HG03045 (cell line): ENCODE measurements at regions not wholly inside any gene's neighbourhood (a gene's known extent, or its start where the extent isn't known, plus 50 kb on each side); places are given as distances from the start of the nearest gene placed in this dataset.

Source experiments
- ATAC-seq: cut with Tn5 transposase; IDR thresholded peaks from one replicate; pipeline ENCODE4 v1.9.1; 2021; ENCODE audit warnings: mild to moderate bottlenecking, moderate library complexity; ENCODE audit not compliant: unreplicated experiment

DNA sequence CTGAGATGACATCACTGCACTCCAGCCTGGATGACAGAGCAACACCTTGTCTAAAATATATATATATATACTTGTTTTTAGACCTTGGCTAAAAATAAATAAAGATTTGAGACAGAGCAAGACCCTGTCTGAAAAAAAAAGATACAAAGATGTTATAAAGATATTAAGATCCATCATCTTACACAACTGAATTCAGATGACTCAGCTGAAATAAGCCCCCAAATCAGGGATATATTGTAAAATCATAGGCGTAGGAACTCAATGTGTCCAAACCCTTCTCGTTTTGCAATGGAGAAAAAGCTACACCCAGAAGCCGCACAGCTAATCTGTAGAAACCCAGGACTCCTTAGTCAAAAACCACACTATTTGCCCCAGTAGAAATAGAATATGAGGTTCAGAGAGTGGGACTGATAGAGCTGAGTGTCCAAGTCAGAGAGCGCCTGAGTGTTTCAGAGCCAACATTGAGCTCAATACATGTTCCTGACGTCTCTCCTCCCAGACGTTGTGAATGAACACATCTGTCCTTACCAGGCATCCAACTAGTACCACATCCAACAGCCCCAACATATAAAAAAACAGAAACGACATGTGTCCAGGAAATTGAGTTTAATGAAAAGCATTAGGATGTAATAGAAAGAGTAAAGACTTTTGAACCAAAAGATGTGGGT lies 207.9 kb upstream of the BLID start:
- no peak for ATAC-seq

DNA sequence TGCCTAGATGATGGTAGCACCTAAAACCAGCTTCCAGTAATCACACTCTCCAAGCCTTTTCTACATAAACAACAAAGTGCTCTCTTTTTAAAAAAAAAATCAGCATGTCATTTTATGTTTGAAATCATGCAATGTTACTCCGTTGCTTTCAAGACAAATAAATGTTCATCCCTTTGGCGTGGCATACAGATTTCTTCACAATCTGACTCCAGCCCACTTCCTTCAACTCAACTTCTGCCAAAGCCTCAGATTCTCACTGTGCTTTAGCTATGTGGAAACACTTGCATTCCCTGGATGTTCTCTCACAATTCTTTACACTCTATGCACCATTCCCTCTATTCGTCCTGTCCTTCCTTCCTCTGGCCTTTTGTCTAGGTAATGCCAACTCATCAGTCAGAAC lies 206.3 kb upstream of the BLID start:
- ATAC-seq = no peak

DNA sequence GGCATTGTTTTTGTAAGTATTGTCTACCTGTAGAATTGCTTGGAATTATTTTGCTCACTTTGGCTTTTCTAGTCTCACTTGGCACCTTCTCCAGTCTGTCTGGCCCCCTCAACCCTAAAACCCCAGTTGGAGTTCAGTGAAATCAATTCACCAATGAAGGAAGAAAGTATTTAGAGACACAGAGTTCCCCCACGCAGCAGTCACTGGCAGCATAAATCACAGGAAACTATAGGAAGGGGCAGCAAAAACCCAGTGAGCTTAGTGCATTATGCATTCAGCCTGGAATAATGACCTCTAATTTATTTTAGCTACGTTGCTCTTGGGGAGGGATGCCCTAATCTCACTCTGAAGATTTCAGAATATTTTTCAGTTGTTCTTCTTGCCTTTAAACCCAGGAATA lies 204.7 kb upstream of the BLID start:
- ATAC-seq = no peak

DNA sequence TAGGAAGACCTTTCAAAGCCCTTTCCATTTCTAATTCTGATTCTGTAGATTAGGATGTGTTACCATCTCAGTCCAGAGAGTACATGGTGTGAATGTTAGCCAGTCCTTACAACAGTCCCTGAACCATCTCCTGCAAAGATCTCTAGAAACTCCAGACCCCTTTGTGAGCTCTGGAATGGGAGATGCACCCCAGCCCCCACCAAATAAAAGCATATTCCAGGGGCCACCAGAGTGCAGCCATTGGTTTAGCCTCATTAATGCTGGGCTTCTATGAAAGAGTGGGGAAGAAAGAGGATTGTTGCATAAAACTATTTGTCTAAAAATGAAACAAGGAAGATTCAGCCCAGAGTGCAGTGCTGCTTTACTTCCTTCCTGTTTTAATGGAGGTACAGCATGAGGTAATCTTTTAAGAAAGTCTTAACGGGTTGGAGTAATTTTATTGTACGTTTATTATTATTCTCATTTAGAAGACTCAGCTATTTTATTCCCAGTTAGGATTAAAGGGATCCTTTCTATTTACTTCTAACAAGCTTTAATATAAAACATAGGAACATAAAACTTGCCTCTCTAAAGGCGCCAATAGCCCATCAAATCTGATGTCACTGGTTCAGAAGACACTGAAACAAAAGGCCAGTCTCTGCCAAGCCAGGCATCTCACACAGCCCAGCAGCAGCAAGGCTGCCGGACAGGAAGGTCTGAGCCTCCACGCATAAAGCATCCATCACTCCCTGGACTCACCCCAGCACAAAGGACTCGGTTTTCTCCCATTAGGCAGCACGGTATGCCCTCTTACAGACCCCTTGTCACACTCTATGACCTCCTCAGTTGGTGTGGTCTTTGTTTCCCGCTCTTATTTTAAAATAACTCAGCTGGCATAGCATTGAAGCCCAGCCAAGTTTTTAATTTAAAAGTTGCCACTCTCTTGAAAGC lies 203.9 kb upstream of the BLID start:
- no peak for ATAC-seq

DNA sequence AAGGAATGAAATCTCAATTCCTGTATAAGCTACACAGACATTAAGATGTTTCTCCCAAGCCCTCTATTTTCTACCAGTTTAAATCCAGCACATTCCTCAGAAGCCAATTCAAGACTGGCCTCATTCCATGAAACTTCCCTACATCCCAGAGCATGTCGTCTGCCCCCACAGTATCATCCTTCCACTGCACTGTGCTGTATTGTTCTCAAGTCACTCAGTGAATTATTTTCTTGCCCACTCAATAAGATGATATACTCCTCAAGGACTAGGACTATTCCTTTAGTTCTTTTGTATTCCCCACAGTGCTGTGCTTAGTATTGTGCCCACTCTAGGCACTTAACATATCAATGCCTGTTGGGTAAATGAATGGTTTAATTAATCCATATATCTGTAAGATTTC lies 203.1 kb upstream of the BLID start:
- no peak for ATAC-seq

DNA sequence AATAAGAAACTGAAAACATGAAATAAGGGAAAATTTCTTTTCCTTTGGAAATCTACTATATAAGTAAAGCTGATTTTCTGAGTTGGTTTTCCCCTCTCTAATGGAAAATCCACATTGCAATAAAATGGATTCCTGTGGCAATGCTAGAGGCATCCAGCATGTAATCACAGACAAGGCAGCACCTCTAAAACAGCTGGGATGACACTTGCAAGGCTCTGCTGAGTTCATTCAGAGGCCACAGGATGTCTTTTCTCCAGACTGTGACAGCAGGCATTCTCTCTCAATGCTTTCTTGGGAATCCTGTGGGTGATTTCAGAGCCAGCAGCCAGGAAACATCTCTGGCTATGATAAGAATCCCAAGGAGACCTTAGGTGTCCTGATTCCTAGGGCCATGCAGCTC lies 201.3 kb upstream of the BLID start:
- ATAC-seq = no peak

DNA sequence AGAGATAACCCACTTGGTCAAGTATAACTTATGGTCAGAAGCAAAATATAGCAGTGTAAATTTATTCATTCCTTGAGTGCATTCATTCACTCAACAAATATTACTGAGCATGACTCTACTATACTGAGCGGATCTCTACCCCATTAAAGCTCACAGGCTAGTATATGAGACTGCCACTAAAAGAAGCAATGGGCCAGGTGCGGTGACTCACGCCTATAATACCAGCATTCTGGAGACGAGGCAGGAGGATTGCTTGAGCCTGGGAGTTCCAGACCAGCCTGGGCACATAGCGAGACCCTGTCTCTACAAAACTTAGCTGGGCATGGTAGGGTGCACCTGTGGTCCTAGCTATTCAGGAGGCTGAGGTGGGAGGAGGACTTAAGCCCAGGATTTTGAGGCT lies 197.6 kb upstream of the BLID start:
- ATAC-seq = no peak

DNA sequence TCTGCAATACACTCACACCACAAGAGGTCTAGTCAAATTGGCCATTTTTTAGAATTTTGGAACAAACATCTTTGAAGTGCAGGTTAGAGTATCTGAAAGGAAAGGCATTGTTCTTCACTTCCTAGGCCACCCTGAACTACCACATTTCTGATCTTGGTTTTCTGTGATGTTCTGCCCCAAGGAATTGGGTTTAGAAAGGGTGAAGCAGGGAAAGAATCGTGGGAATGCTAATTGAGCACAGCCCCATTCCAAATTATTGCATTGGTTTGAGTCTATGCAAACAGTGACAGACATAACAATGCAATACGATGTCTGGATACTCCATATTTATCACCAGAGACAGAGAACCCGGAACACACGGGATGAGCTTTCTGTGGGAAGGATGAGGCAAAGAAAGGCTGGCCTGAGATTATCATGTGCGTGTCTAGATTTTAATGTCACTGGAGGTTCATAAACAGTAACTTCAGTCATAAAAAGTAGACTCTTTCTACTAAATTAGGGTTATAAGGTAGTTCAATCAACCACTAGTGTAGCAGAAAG lies 195.3 kb upstream of the BLID start:
- ATAC-seq = no peak

DNA sequence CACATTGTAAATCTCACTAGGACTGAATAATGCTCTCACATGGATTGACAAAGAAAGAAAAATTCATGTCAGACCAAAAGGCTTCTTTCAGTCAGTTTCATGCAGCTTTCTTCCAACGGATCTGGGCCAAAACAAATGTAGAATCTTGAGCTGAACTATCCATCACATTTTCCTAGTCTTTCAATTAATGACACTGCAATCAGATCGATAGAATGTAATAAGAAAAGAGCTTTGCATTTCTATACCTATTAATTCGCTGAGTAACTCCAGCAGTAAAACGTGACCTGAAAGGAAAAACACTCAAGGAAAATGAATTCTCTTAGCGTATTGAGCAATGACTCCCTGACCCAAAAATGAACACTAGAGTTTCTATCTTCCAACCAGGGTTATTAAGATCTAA lies 194.8 kb upstream of the BLID start:
- no peak for ATAC-seq

DNA sequence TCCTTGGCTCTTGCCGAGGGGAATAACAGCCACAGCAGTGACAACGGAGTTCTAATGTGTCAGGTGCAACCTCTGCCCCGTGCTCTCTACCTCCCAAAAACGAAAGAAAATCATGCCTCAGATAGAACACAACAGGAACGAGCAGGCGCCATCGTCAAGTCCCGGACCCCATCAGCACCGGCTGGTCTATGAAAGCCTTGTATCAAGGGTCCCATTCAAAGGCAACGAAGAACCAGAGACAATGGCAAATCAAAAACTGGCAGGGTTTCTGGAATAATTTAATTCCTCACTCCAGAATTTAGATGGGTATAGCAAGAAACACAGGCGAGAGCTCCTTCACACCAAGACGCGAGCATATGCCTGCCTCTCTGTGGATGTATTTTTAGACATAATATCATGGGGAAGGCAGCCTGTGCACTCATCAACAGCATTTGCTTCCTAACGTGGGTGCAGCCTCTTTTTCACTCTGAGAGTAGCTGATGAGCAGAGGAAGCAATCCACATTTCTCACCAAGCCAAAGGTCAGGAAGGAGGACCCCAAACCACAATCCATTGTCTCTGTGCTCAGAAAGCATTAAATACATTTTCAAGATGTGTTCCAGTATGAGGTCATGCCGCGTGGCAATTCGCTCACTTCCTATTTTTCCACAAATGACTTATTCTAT lies 193.4 kb upstream of the BLID start:
- ATAC-seq = no peak

DNA sequence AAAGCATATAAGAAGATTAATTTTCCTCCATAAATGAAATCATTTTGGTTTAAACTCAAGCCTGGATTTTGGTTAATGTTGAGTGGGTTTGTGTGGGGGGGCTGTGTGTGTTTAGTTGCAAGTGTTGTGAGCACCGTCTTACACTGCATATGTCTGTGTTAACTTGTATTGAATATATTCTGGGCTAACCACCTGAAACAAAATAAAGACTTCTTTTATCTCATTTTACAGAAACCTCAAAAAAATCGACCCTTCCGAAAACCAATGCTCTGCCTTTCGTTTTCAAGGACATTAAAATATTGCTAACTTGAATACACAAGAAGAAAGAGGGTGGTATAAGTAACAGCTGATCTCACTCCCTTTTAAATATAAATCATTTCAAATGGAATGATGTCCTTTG lies 192.2 kb upstream of the BLID start:
- no peak for ATAC-seq

DNA sequence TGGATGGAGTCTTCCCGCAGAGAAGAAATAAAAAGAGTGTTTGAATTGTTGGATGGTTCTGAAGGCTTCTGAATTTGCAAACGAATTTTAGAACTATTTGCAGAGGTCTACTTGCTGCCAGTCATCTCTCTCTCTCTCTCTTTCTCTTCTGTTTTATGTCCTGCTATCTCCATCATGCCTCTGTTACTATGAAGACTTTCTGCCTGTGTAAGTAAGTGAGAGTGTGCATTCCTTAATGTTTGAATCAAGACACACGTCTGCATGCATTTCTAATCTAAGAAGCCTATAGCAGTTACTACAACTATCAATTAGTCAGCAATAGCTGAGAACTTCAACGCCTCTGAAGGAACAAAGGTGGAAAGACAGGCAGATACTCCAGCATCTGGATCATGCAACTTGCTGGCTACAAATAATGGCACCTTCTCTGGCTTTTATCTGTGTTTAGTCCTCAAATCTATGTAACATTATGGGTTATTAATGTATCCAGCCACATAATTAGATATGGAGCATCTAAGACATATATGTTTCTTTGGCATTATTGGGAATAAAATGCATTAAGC lies 191.5 kb upstream of the BLID start:
- ATAC-seq = no peak

DNA sequence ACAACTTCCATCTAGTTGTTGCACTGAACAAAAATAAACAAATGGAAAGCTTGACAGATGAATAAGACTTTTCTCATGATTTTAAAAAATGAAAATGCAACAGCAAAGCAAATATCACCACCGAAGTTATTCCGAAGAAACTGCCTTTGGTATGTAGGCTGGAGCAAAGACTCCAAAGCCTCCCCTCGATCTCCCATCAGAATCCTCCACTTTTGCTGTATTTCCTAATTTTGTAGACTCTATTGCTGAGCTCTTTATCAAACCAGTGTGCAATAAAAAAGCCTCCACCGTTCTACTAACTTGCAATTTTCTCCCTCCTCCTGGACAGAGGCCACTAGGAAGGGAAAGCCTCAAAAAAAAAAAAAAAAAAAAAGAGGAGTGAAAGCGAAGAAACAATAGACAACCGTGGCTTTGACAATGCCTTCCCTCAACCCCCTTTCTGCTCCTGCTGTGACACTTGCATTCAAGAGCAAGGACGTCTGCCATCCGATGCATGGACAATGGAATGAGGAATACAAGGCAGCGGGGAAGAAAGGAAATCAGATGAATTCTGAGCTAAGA lies 190.9 kb upstream of the BLID start:
- ATAC-seq = no peak

DNA sequence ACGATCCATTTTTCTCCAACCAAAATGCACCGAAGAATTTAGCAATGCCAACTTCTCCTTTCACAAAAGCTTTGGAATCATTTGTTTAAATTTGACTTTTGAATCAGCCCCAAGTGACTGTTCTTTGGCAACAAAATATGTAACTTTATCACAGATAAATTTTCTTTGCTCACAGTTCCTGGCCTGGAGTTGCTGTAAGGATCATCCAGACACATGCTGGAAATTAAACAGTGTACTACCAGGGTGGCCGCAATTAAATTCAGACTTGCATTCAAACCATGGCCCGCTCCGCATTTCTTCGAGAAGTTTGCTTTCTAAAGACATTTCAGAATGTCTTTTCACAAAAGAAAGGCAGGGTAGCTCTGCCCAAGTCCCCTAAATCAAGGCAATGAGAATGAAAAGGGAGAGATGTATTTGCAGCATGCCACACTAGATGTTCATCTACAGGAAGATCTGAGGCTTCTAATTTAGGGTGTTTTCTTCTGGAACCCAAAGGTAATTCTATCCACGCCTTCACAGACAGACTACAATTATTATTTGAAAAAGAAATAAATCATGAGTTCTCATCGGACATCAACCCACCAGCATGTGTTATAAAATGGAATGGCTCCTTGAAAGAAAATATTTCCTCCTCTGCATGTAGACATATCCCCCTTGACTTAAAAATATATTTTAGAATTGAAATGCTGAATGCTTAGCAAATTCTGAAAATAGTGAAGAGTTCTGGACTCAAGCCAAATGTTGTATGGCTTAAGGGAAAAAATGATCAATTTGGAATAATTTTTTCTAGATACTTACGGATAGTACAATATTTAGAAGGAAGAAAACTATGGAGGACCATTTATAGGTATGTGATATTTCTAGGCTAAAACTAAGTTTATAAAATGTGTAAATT lies 189.7 kb upstream of the BLID start:
- no peak for ATAC-seq

DNA sequence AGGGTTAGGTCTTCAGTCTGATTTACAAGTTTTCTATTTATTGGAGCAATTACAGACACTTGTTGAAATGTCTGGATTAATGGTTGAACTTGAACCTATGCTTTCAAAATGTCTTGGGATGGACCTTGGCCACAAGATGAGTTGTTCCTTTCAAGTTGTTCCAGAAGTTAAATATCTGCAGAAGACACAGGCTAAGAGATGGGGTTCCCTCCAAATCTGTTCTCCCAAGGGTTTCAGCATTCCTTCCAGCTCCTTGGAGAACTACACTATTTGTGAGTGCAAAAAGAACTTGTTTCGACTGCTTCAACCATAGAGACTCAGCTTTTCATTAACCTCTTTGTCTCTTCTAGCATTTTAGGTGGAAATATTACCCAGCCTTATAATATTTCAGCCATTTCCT lies 189.0 kb upstream of the BLID start:
- ATAC-seq = no peak

DNA sequence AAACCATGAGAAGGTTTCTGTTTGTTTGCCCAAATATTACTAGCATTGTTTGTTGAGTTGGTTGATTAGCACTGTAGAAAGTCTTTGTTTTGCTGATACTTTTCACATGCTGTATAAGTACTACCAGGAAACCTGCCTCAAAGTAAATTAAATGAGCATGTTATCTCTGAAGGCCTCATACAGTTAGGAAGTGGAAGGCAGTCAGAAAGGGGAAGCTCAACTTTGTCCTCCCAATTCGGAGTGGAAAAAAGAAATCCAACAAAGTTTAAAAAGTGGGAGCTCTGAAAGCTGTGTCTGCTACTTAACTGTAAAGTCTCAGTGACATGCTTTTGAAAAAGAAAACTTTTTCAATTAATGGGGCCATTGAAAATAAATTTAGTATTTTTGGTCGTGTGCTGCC lies 188.3 kb upstream of the BLID start:
- ATAC-seq = no peak

DNA sequence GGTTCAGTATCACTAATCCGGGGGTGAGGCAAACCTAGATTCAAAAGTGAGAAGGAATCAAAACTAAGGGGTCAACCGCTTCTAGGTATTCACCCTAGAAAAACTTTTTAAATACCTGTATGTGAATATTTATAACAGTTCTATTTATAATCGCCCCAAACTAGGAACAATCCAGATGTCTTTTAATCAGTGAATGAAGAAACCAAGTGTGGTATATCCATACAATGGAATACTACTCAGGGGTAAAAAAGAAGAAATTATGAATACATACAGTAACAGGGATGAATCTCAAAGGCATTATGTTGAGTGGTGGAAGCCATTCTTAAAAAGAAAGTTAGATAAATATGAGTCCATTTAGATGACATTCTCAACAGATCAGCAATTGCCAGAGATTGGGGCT lies 178.0 kb upstream of the BLID start:
- no peak for ATAC-seq

DNA sequence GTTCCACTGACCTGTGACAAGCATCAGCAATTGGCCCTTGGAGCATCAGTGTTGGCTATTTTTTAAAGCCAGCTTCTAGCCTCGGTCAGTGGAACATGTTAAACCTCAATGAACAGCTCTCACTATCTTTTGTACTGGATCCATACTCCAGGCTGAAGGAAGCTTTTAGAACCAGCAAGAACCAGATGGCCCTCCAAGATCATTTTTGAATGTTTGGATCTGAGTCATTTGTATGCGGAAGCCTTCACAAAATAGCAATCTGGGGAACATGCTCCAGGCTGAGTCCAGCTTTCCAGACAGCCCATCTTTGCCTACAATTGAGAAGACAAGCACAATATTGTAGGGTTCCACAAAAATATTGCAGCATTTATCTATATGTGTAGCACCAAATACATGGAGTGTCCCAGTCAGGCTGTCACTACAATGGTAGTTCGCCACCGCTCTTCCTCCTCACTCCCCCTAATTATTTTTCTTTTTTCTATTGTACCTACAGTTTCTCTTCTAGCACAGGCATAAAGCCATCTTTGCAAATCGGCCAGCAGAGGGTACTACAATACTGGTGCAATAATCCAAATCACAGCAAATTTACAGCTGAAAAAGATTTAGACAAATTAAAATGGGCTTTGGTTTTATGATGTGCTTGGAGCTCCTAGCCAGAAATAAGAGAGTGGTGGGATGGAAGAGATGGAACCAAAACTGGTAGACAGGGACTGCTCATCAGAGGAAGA lies 177.4 kb upstream of the BLID start:
- ATAC-seq = no peak

DNA sequence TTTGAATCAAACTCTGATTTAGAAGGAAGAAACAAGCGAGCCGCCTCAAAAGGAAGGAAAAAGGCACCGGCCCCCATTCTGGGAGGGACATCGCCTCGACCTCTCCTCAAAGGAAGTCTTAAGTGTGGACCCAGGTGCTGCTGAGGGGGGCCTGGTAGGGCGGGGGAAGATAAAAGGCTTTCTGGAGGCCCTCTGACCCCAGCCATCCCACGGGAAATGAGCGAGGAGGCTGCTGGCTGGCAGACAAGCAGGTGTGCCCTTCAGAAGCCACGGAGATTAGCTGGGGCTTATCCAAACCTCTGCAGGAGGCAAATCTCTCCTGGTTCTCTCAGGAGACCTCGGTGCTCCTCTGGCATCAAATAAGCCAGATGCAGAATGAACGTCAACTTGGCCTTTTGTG lies 171.4 kb upstream of the BLID start:
- ATAC-seq = no peak
